Esophagus squamous epithelium (tissue), 5 donors: ENCODE measurements at regions not wholly inside any gene's neighbourhood (a gene's known extent, or its start where the extent isn't known, plus 50 kb on each side); places are given as distances from the start of the nearest gene placed in this dataset.

Experiments
- DNase-seq: peaks from one replicate; lab custom pipeline; 2025; lab: John Stamatoyannopoulos, UW
- H3K27ac ChIP-seq, 4 donors: fragments of 200-600 bp; sonication (generic); one replicate each; pipeline ENCODE4 v1.5.1; 2016 to 2019; ENCODE audit warnings: mild to moderate bottlenecking in 1 of 4
- H3K27me3 ChIP-seq, 4 donors: fragments of 200-600 bp; sonication (generic); 1 replicate in 3 of 4; 2 replicates in 1 of 4; pipeline versions ENCODE4 v1.5.1 to v1.6.0; 2017 to 2021; ENCODE audit warnings: antibody characterized with exemption in 1 of 4
- H3K36me3 ChIP-seq, 3 donors: fragments of 200-600 bp; sonication (generic); one replicate each; pipeline ENCODE4 v1.5.1; 2016 to 2019
- H3K4me1 ChIP-seq, 3 donors: fragments of 200-600 bp; sonication (generic); one replicate each; pipeline ENCODE4 v1.5.1; 2017 to 2019
- H3K4me3 ChIP-seq, 4 donors: fragments of 200-600 bp; sonication (generic); 1 replicate in 3 of 4; 2 replicates in 1 of 4; pipeline ENCODE4 v1.5.1; 2016 to 2019; ENCODE audit warnings: mild to moderate bottlenecking in 2 of 4, moderate library complexity in 1 of 4
- H3K9me3 ChIP-seq, 3 donors: fragments of 200-600 bp; sonication (generic); one replicate each; pipeline ENCODE4 v1.5.1; 2016 to 2019
- POLR2A ChIP-seq, 4 donors: fragments of 450-650 bp; IDR thresholded peaks; one replicate each; pipeline ENCODE4 v1.6.1; 2017; ENCODE audit warnings: antibody characterized with exemption in 4 of 4, mild to moderate bottlenecking in 4 of 4, moderate library complexity in 3 of 4
- WGBS, 2 donors: methylation state at CpG; one replicate each; pipeline ENCODE4 v1.1.5; 2018; 5-methylcytosine and 5-hydroxymethylcytosine counted together
- intact Hi-C: fragments of 100-400 bp; cut with DNase I; formaldehyde crosslinking; loops from one replicate; pipeline ENCODE4 v1.15.0; 2022
- TF ChIP-seq, protein P1 (sequence below), 6 experiments: fragments of 450-650 bp in 4 of 6; fragments of 200-600 bp in 2 of 6; sonication (generic) in 2 of 6; IDR thresholded peaks; one replicate each; pipeline ENCODE4 v1.5.1; 2016 to 2019; ENCODE audit warnings: antibody characterized with exemption in 6 of 6, mild to moderate bottlenecking in 4 of 6, moderate library complexity in 4 of 6
- donor health status: DM: yes; HTN: yes; CAD: no.

GRCh38 chr14:99100497-99101270 is 171.3 kb downstream of the BCL11B start:
- WGBS, 2 donors: 64 to 65% methylated on average over 3 to 7 of the region's 10 CpGs
- H3K4me1 ChIP-seq: peaks cover 12 to 48% (median 16%) of the 10 kb centered on the region in 3 donors
- peaks cover 0 to 8% (median 0%) of the 10 kb centered on the region in 3 donors for H3K9me3 ChIP-seq
- no peak for TF ChIP-seq POLR2A (IDR thresholded peaks at IDR 0.05)
- TF ChIP-seq, protein P1, sequence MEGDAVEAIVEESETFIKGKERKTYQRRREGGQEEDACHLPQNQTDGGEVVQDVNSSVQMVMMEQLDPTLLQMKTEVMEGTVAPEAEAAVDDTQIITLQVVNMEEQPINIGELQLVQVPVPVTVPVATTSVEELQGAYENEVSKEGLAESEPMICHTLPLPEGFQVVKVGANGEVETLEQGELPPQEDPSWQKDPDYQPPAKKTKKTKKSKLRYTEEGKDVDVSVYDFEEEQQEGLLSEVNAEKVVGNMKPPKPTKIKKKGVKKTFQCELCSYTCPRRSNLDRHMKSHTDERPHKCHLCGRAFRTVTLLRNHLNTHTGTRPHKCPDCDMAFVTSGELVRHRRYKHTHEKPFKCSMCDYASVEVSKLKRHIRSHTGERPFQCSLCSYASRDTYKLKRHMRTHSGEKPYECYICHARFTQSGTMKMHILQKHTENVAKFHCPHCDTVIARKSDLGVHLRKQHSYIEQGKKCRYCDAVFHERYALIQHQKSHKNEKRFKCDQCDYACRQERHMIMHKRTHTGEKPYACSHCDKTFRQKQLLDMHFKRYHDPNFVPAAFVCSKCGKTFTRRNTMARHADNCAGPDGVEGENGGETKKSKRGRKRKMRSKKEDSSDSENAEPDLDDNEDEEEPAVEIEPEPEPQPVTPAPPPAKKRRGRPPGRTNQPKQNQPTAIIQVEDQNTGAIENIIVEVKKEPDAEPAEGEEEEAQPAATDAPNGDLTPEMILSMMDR (IDR thresholded peaks at IDR 0.05): no peak
- H3K4me3 ChIP-seq: no peak overlapping the region
- peak overlapping the region in 1 of 4 donors; percentile 48 for H3K27ac ChIP-seq
- no peaks in the 10 kb centered on the region for H3K27me3 ChIP-seq
- DNase-seq: no peak
- H3K36me3 ChIP-seq: no peaks in the 10 kb centered on the region
- intact Hi-C loops: no loop called here

GRCh38 chr14:99101855-99102461 is 170.0 kb downstream of the BCL11B start:
- Histone ChIP-seq H3K9me3 (peaks cover 0 to 8% (median 0%) of the 10 kb centered on the region in 3 donors), H3K4me3 (no peak overlapping the region), H3K27ac (peak overlapping the region in 2 of 4 donors; percentile 37 to 48), H3K36me3 (no peaks in the 10 kb centered on the region), H3K27me3 (no peaks in the 10 kb centered on the region), H3K4me1 (peaks cover 12 to 42% (median 16%) of the 10 kb centered on the region in 3 donors)
- intact Hi-C loops: no loop called here
- no peak for DNase-seq
- no peak for TF ChIP-seq POLR2A (IDR thresholded peaks at IDR 0.05)
- TF ChIP-seq, protein P1 (IDR thresholded peaks at IDR 0.05): no peak
- WGBS, 2 donors: 30 to 46% methylated on average over 6 of the region's 6 CpGs

GRCh38 chr14:99116741-99117295 is 155.2 kb downstream of the BCL11B start:
- 81 to 88% methylated on average over 9 of the region's 9 CpGs for WGBS, 2 donors
- TF ChIP-seq, protein P1 (IDR thresholded peaks at IDR 0.05): no peak
- TF ChIP-seq POLR2A (IDR thresholded peaks at IDR 0.05): no peak
- Histone ChIP-seq H3K9me3 (no peaks in the 10 kb centered on the region), H3K27ac (no peak overlapping the region), H3K4me3 (no peak overlapping the region), H3K27me3 (peaks cover 0 to 37% (median 1%) of the 10 kb centered on the region in 4 donors), H3K36me3 (no peaks in the 10 kb centered on the region), H3K4me1 (peaks cover 0 to 6% (median 0%) of the 10 kb centered on the region in 3 donors)
- DNase-seq: no peak
- intact Hi-C loops: no loop called here

- DNase-seq: no peak
Measured at GRCh38 chr14:99117671-99118045, 154.3 kb downstream of the BCL11B start.

More at GRCh38 chr14:99117671-99118045, 154.3 kb downstream of the BCL11B start:
- peaks cover 0 to 37% (median 1%) of the 10 kb centered on the region in 4 donors for H3K27me3 ChIP-seq
- TF ChIP-seq, protein P1 (IDR thresholded peaks at IDR 0.05): no peak
- no peak for TF ChIP-seq POLR2A (IDR thresholded peaks at IDR 0.05)
- H3K9me3 ChIP-seq: no peaks in the 10 kb centered on the region
- intact Hi-C loops: no loop called here
- 50 to 60% methylated on average over 1 to 2 of the region's 11 CpGs for WGBS, 2 donors
- no peaks in the 10 kb centered on the region for H3K36me3 ChIP-seq
- peaks cover 0 to 6% (median 0%) of the 10 kb centered on the region in 3 donors for H3K4me1 ChIP-seq
- H3K4me3 ChIP-seq: no peak overlapping the region
- H3K27ac ChIP-seq: no peak overlapping the region
